GM12891 (cell line): ENCODE measurements at regions not wholly inside any gene's neighbourhood (a gene's known extent, or its start where the extent isn't known, plus 50 kb on each side); places are given as distances from the start of the nearest gene placed in this dataset.

Source experiments
- DNase-seq: peaks from one replicate; pipeline ENCODE4 v3.0.0; 2011; ENCODE audit warnings: low spot score; ENCODE audit not compliant: insufficient read length
- FAIRE-seq: peaks from 2 replicates; lab custom pipeline; 2011; peaks lifted over from hg19 to GRCh38; lab: Jason Lieb, UNC
- PAX5 ChIP-seq: IDR thresholded peaks from 2 replicates; pipeline ENCODE4 v1.6.1; 2011; ENCODE audit warnings: low read length, moderate library complexity, mild to moderate bottlenecking; ENCODE audit not compliant: insufficient read depth, severe bottlenecking
- POLR2A ChIP-seq: IDR thresholded peaks from 2 replicates; pipeline ENCODE4 v1.6.1; 2011; ENCODE audit warnings: low read depth, low read length, control low read depth
- POLR2AphosphoS5 ChIP-seq: IDR thresholded peaks from 2 replicates; pipeline ENCODE4 v1.6.1; 2011; ENCODE audit warnings: low read depth, low read length, control low read depth
- POU2F2 ChIP-seq: IDR thresholded peaks from 2 replicates; pipeline ENCODE4 v1.6.1; 2011; ENCODE audit warnings: low read depth, mild to moderate bottlenecking, control low read depth, low read length, moderate library complexity
- SPI1 ChIP-seq: IDR thresholded peaks from 2 replicates; pipeline ENCODE4 v1.6.1; 2011; ENCODE audit warnings: low read depth, low read length, control low read depth
- TAF1 ChIP-seq: IDR thresholded peaks from 2 replicates; pipeline ENCODE4 v1.6.1; 2011; ENCODE audit warnings: low read depth, low read length, control low read depth

- TF ChIP-seq POLR2AphosphoS5 = no peak
- no peak for TF ChIP-seq PAX5
- no peak for TF ChIP-seq POLR2A
- TF ChIP-seq POU2F2 = no peak
- TF ChIP-seq SPI1 = no peak
- no peak for TF ChIP-seq TAF1
- no peak for DNase-seq
- no peak for FAIRE-seq
Observed at GRCh38 chr14:31992011-31992447, 85.1 kb upstream of the ARHGAP5 start.

- FAIRE-seq = no peak
- TF ChIP-seq POLR2AphosphoS5 (no peak), PAX5 (no peak), SPI1 (no peak), TAF1 (no peak), POU2F2 (no peak), POLR2A (no peak)
- no peak for DNase-seq
Observed at GRCh38 chr14:31993521-31993951, 83.6 kb upstream of the ARHGAP5 start.

GRCh38 chr14:31994391-31995033 lies 82.6 kb upstream of the ARHGAP5 start:
- FAIRE-seq = no peak
- TF ChIP-seq SPI1 = no peak
- TF ChIP-seq POU2F2 = no peak
- no peak for TF ChIP-seq TAF1
- no peak for TF ChIP-seq POLR2AphosphoS5
- no peak for TF ChIP-seq PAX5
- no peak for TF ChIP-seq POLR2A
- DNase-seq = no peak

GRCh38 chr14:32003585-32003984 lies 73.5 kb upstream of the ARHGAP5 start:
- TF ChIP-seq TAF1 (no peak), PAX5 (no peak)
- DNase-seq = no peak
- FAIRE-seq = no peak

GRCh38 chr14:32004300-32004699 lies 72.8 kb upstream of the ARHGAP5 start:
- FAIRE-seq = no peak
- DNase-seq = no peak
- TF ChIP-seq POLR2A (no peak), SPI1 (no peak), TAF1 (no peak), POLR2AphosphoS5 (no peak), PAX5 (no peak), POU2F2 (no peak)

GRCh38 chr14:32005628-32006027 lies 71.5 kb upstream of the ARHGAP5 start:
- TF ChIP-seq PAX5 (no peak), SPI1 (no peak), TAF1 (no peak), POLR2A (no peak), POU2F2 (no peak), POLR2AphosphoS5 (no peak)
- no peak for DNase-seq
- FAIRE-seq = no peak

GRCh38 chr14:32006263-32007110 lies 70.6 kb upstream of the ARHGAP5 start:
- TF ChIP-seq TAF1 (no peak), PAX5 (no peak), SPI1 (no peak), POLR2AphosphoS5 (no peak), POU2F2 (no peak), POLR2A (no peak)
- no peak for FAIRE-seq
- DNase-seq = no peak

- DNase-seq = no peak
- no peak for FAIRE-seq
- TF ChIP-seq POU2F2 = no peak
- TF ChIP-seq POLR2A = no peak
- TF ChIP-seq TAF1 = no peak
- TF ChIP-seq SPI1 = no peak
- TF ChIP-seq PAX5 = no peak
- TF ChIP-seq POLR2AphosphoS5 = no peak
Observed at GRCh38 chr14:32007755-32008362, 69.2 kb upstream of the ARHGAP5 start.

- DNase-seq = no peak
- TF ChIP-seq TAF1 = no peak
- no peak for TF ChIP-seq POLR2A
- no peak for TF ChIP-seq SPI1
- no peak for TF ChIP-seq POLR2AphosphoS5
- no peak for TF ChIP-seq PAX5
- no peak for TF ChIP-seq POU2F2
- FAIRE-seq = no peak
Observed at GRCh38 chr14:32008602-32009193, 68.4 kb upstream of the ARHGAP5 start.

GRCh38 chr14:32009221-32009975 lies 67.7 kb upstream of the ARHGAP5 start:
- DNase-seq (no peak), FAIRE-seq (no peak)
- no peak for TF ChIP-seq TAF1
